Trophoblast cell (in vitro differentiated cells and primary cell): ENCODE measurements at regions not wholly inside any gene's neighbourhood (a gene's known extent, or its start where the extent isn't known, plus 50 kb on each side); places are given as distances from the start of the nearest gene placed in this dataset.
"Not testable (repeated sequence)": the region's sequence is repeated elsewhere in the genome, so short reads cannot be mapped to it uniquely, and the experiment has no call there.

ENCODE experiments used
- DNase-seq, 2 donors: peaks; one replicate each; pipeline ENCODE4 v3.0.0-alpha.2; 2016
- H2AFZ ChIP-seq: 2 replicates; pipeline ENCODE4 v1.6.1; 2013; ENCODE audit warnings: low read length, moderate library complexity, mild to moderate bottlenecking; ENCODE audit not compliant: insufficient read depth, poor library complexity
- H2AK5ac ChIP-seq: 2 replicates; pipeline ENCODE4 v1.6.1; 2013; ENCODE audit warnings: mild to moderate bottlenecking, low read length
- H2BK120ac ChIP-seq: 2 replicates; pipeline ENCODE4 v1.6.1; 2013; ENCODE audit warnings: low read length, mild to moderate bottlenecking, moderate library complexity; ENCODE audit not compliant: insufficient read depth, poor library complexity
- H2BK12ac ChIP-seq: 2 replicates; pipeline ENCODE4 v1.6.1; 2013; ENCODE audit warnings: mild to moderate bottlenecking, low read length, moderate library complexity
- H2BK5ac ChIP-seq: 2 replicates; pipeline ENCODE4 v1.6.1; 2013; ENCODE audit warnings: low read length, low read depth, moderate library complexity, mild to moderate bottlenecking; ENCODE audit not compliant: poor library complexity
- H3K14ac ChIP-seq: 2 replicates; pipeline ENCODE4 v1.6.1; 2013; ENCODE audit warnings: mild to moderate bottlenecking, low read length
- H3K18ac ChIP-seq: 2 replicates; pipeline ENCODE4 v1.6.1; 2013; ENCODE audit warnings: mild to moderate bottlenecking, low read length
- H3K23ac ChIP-seq: 2 replicates; pipeline ENCODE4 v1.6.1; 2013; ENCODE audit warnings: low read length
- H3K27ac ChIP-seq: 2 replicates; pipeline ENCODE4 v1.5.1; 2013; ENCODE audit warnings: low read depth, mild to moderate bottlenecking, inconsistent platforms, low read length, moderate library complexity
- H3K27me3 ChIP-seq: 2 replicates; pipeline ENCODE4 v1.6.1; 2013; ENCODE audit warnings: inconsistent platforms, mild to moderate bottlenecking, low read length, moderate library complexity; ENCODE audit not compliant: insufficient read depth
- H3K36me3 ChIP-seq, 2 experiments: 1 replicate in 1 of 2; 2 replicates in 1 of 2; pipeline ENCODE4 v1.6.1; 2013; ENCODE audit warnings: low read length in 2 of 2, mild to moderate bottlenecking in 2 of 2, moderate library complexity in 1 of 2; ENCODE audit not compliant: insufficient read depth in 2 of 2, control insufficient read depth in 1 of 2
- H3K4ac ChIP-seq: 2 replicates; pipeline ENCODE4 v1.6.1; 2013; ENCODE audit warnings: low read depth, mild to moderate bottlenecking, low read length, moderate library complexity
- H3K4me1 ChIP-seq, 2 experiments: 1 replicate in 1 of 2; 2 replicates in 1 of 2; pipeline ENCODE4 v1.6.1; 2013; ENCODE audit warnings: low read length in 2 of 2, mild to moderate bottlenecking in 2 of 2, moderate library complexity in 1 of 2; ENCODE audit not compliant: insufficient read depth in 2 of 2, control insufficient read depth in 1 of 2
- H3K4me2 ChIP-seq: 2 replicates; pipeline ENCODE4 v1.6.1; 2013; ENCODE audit warnings: inconsistent platforms, mild to moderate bottlenecking, low read length, moderate library complexity
- H3K4me3 ChIP-seq: 2 replicates; pipeline ENCODE4 v1.5.1; 2013; ENCODE audit warnings: mild to moderate bottlenecking, low read depth, low read length, inconsistent platforms
- H3K79me1 ChIP-seq: one replicate; pipeline ENCODE4 v1.6.1; 2013; ENCODE audit warnings: low read length
- H3K79me2 ChIP-seq: 2 replicates; pipeline ENCODE4 v1.6.1; 2013; ENCODE audit warnings: low read length, mild to moderate bottlenecking; ENCODE audit not compliant: control insufficient read depth, insufficient read depth, poor library complexity
- H3K9ac ChIP-seq: 2 replicates; pipeline ENCODE4 v1.6.1; 2013; ENCODE audit warnings: mild to moderate bottlenecking, low read length
- H3K9me3 ChIP-seq: 2 replicates; pipeline ENCODE4 v1.6.1; 2013; ENCODE audit warnings: low read depth, mild to moderate bottlenecking, control low read depth, inconsistent platforms, low read length; ENCODE audit not compliant: insufficient read depth
- H4K12ac ChIP-seq: 2 replicates; pipeline ENCODE4 v1.6.1; 2013; ENCODE audit warnings: low read depth, mild to moderate bottlenecking, low read length, moderate library complexity
- H4K8ac ChIP-seq: 2 replicates; pipeline ENCODE4 v1.6.1; 2013; ENCODE audit warnings: low read depth, mild to moderate bottlenecking, low read length, moderate library complexity
- H4K91ac ChIP-seq: one replicate; pipeline ENCODE4 v1.6.1; 2013; ENCODE audit warnings: low read depth, mild to moderate bottlenecking, low read length, moderate library complexity
- WGBS: extraction: QIAGEN DNeasy Blood & Tissue Kit; methylation state at CpG from one replicate; pipeline ENCODE4 v1.1.7; 2013; ENCODE audit warnings: missing lambda C conversion rate; ENCODE audit not compliant: insufficient read length, insufficient coverage; ENCODE audit errors: extremely low coverage; 5-methylcytosine and 5-hydroxymethylcytosine counted together

DNA sequence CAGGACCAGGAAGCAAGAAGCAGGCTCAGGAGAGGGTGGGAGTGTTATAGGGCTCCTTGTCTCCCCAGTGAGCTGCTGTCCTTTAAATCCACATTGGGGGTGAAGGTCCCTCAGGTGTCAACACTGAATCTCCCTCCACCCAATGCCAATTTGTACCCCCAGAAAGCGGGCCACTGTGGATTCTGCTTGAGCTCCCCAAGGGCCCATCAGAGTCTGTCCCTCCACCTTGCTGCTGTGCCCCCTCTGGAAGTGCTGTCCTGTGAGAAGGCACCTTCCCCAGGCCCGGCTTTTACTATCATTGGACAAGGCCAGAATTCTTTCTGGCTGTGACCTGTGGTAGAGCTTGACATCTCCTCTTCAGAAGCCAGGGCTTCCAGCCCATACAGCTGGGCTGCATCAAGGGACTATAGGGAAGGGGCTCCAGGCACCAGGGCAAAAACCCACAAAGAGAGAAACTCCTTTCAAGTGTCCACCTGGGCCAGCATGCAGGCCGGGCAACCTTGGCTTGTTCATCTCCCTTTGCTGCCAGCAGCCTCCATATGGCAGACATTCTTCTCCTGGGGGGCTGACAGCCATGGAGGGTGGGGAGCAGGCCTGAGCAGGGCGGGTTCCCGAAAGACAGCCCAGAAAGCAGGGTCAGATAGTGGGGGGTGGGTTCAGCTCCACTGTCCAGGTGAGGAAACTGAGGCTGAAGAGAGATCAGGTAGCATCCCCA lies 63.7 kb upstream of the TAMM41 start:
- not testable (repeated sequence) for H3K27ac ChIP-seq, H3K79me1 ChIP-seq, H4K12ac ChIP-seq, H3K4me3 ChIP-seq, H2BK5ac ChIP-seq, H3K4ac ChIP-seq, H3K23ac ChIP-seq, H2AK5ac ChIP-seq, DNase-seq, H4K8ac ChIP-seq, H3K27me3 ChIP-seq, H3K9ac ChIP-seq, H3K4me1 ChIP-seq, H3K79me2 ChIP-seq, H2AFZ ChIP-seq, H3K9me3 ChIP-seq, H4K91ac ChIP-seq, H3K18ac ChIP-seq, H3K4me2 ChIP-seq, H2BK120ac ChIP-seq, H3K36me3 ChIP-seq, H2BK12ac ChIP-seq, H3K14ac ChIP-seq
- no CpG with 5 or more reads among the region's 5 CpGs for WGBS

DNA sequence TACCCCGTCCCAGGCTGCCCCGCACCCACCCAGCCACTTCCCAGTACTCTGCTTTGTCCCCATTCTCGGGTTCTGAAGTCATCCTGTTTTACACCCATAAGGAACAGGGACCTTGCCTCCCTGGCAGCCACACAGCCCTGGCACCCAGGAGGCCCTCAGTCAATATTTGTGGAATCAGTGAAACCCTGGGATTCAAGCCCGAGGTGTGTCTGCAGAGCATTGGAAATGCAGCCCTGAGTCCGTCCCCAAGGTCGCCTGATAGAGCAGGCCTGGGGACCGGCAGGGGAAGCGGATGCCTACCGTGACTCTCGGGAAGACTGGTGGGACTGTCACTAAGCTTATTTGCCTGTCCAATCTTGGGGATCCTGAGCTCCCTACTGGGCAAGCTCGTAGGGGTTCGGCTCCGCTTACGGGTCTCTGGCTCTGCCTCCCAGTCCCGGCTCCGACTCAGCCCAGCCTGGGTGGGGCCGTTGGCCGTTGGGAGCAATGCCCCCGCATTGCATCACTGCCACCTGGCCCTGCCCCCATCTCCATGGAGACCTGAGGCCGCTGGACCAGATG lies 64.4 kb upstream of the TAMM41 start:
- no peaks in the 10 kb centered on the region for H3K36me3 ChIP-seq
- WGBS: no CpG with 5 or more reads among the region's 20 CpGs
- no peak overlapping the region for H3K27ac ChIP-seq
- H3K27me3 ChIP-seq: no peaks in the 10 kb centered on the region
- H3K4me3 ChIP-seq: no peak overlapping the region
- no peak overlapping the region for H2BK5ac ChIP-seq
- peaks cover 3% of the 10 kb centered on the region for H3K9me3 ChIP-seq
- H2BK120ac ChIP-seq: no peak overlapping the region
- H4K91ac ChIP-seq: no peak overlapping the region
- no peak overlapping the region for H3K9ac ChIP-seq
- no peak overlapping the region for H2BK12ac ChIP-seq
- no peak overlapping the region for H4K8ac ChIP-seq
- H3K18ac ChIP-seq: no peak overlapping the region
- H4K12ac ChIP-seq: no peak overlapping the region
- H3K4me2 ChIP-seq: no peak overlapping the region
- no peaks in the 10 kb centered on the region for H3K79me1 ChIP-seq
- H3K23ac ChIP-seq: no peak overlapping the region
- no peak overlapping the region for H2AK5ac ChIP-seq
- H3K79me2 ChIP-seq: no peaks in the 10 kb centered on the region
- no peaks in the 10 kb centered on the region for H3K4me1 ChIP-seq
- no peak overlapping the region for H2AFZ ChIP-seq
- H3K14ac ChIP-seq: no peak overlapping the region
- no peak overlapping the region for H3K4ac ChIP-seq
- DNase-seq: peak in 1 of 2 donors; percentile 9

DNA sequence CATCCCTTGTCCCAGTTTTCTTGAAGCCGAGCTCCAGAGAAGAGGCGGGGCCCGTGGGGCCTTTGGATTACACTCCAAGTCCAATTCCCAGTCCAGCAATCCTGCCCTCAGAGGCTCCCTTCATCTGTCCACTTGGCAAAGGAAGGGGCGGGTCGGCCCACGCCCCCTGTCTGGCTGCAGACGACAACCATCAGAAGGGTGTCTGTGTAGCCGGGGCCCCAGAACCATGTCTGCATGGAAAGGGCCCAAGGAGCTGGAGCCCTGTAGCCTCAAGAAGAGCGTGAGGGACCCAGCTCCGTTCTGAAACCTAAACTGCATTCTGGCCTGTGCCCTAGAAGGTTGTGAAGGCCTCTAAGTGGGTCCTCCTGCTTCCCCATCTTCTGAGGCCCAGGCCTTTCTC lies 65.2 kb upstream of the TAMM41 start:
- H2BK120ac ChIP-seq, H3K36me3 ChIP-seq, H3K4me3 ChIP-seq, H3K79me2 ChIP-seq, H4K12ac ChIP-seq, H3K79me1 ChIP-seq, H3K4ac ChIP-seq, H3K4me2 ChIP-seq, H2BK12ac ChIP-seq, H3K9ac ChIP-seq, H2BK5ac ChIP-seq, H3K4me1 ChIP-seq, H4K8ac ChIP-seq, H3K14ac ChIP-seq, H3K27me3 ChIP-seq, H3K9me3 ChIP-seq, H3K27ac ChIP-seq, H4K91ac ChIP-seq, H2AFZ ChIP-seq, H3K23ac ChIP-seq, H3K18ac ChIP-seq, DNase-seq, H2AK5ac ChIP-seq: not testable (repeated sequence)
- WGBS: no CpG with 5 or more reads among the region's 10 CpGs

DNA sequence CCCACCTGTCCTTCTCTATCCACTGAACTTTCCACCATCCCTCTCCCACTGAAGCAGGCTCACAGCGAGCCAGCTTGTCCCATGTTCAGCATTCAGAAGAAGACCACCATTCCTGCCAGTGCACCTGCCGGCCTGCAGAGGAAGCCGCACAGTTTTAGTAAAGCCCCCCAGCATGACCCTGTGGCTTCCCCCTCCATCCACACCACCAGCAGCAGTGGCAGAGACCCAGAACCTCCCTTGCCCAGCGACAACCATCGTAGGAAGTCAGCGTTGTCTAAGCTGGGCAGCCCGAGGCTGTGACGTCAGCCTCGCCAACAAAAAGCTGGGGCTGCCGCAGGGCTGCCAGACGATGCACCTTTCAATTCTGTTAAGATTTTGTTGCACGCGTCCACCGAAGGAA lies 66.6 kb upstream of the TAMM41 start:
- WGBS: no CpG with 5 or more reads among the region's 14 CpGs
- Histone ChIP-seq H2BK5ac (no peak overlapping the region), H2AFZ (no peak overlapping the region), H3K18ac (no peak overlapping the region), H3K4me3 (no peak overlapping the region), H3K9ac (no peak overlapping the region), H3K36me3 (no peaks in the 10 kb centered on the region), H3K9me3 (peaks cover 3% of the 10 kb centered on the region), H2BK12ac (no peak overlapping the region), H3K4me2 (no peak overlapping the region), H3K4me1 (no peaks in the 10 kb centered on the region), H3K27ac (no peak overlapping the region), H4K91ac (no peak overlapping the region), H4K8ac (no peak overlapping the region), H3K79me2 (no peaks in the 10 kb centered on the region), H3K4ac (no peak overlapping the region), H4K12ac (no peak overlapping the region), H3K27me3 (no peaks in the 10 kb centered on the region), H3K14ac (no peak overlapping the region), H2BK120ac (no peak overlapping the region), H2AK5ac (no peak overlapping the region), H3K79me1 (no peaks in the 10 kb centered on the region), H3K23ac (no peak overlapping the region)
- DNase-seq: no peak
